A673 (cell line): ENCODE measurements at regions not wholly inside any gene's neighbourhood (a gene's known extent, or its start where the extent isn't known, plus 50 kb on each side); places are given as distances from the start of the nearest gene placed in this dataset.

ENCODE experiments used
- CTCF ChIP-seq: fragments of 300-800, 200-600 bp; sonication (generic); conservative IDR thresholded peaks from 2 replicates; pipeline ENCODE4 v1.5.1; 2017; ENCODE audit warnings: low read depth, mild to moderate bottlenecking, antibody characterized with exemption, low read length, moderate library complexity, mixed read lengths
- EZH2 ChIP-seq: fragments of 200-600 bp; sonication (generic); IDR thresholded peaks from 2 replicates; pipeline ENCODE4 v1.6.1; 2017; ENCODE audit warnings: borderline replicate concordance, low read depth, mild to moderate bottlenecking, mixed read lengths, antibody characterized with exemption, low read length; ENCODE audit not compliant: poor library complexity, severe bottlenecking

DNA sequence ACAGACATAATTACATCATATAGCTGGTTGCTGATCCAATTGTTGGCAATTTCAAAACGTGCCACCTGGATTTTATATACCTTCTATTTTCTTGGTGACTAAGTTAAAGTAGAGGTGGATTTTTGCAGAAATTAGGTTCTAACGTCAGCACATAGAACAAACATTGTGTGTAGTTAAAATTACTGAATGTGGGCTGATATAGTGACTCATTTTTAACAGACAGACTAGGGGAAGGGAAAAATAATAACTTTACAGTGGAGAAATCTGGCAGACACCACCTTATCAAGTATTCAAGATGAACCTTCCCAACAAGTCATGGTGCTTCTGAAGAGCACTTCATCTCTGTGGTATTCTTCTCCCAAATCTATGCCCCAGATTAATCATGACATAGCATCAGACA lies 134.5 kb downstream of the UCHL1 start:
- TF ChIP-seq CTCF (no peak), EZH2 (no peak)
